Brain pericyte (primary cell): ENCODE measurements at regions not wholly inside any gene's neighbourhood (a gene's known extent, or its start where the extent isn't known, plus 50 kb on each side); places are given as distances from the start of the nearest gene placed in this dataset.

Experiments
- DNase-seq: peaks from one replicate; pipeline ENCODE4 v3.0.0-alpha.2; 2012; ENCODE audit warnings: low read depth, low spot score

DNA sequence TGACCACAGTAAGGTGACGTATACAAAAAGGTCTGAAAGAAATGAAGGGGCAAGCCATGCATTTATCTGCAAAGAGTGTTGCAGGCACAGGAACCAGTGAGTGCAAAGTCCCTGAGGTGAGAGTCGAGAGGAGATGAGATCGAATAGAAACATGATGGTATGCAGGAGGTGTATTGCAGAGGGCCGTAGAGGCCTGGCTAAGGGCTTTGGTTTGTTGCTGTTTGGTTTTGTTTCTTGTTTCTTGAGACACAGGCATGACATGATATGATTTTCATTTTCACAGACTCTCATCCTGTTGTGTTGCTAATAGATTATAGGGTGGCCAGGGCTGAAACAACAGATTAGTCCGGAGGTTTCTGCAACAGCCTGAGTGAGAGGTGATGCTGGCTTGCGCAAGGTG lies 80.4 kb downstream of the HSPH1 start:
- DNase-seq = no peak

DNA sequence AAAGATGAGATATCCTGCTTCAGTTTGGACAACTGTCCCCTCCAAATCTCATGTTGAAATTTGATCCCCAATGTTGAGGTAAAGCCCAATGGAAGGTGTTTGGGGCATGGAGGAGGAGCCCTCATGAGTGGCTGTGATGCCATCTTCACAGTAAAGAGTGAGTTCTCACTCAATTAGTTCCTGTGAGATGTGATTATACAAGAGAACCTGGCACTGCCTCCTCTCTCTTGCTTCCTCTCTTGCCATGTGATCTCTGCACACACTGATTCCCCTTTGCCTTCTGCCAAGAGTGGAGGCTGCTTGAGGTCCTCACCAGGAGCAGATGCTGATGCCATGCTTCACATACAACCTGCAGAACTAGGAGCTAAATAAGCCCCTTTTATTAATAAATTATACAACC lies 86.9 kb downstream of the HSPH1 start:
- no peak for DNase-seq

DNA sequence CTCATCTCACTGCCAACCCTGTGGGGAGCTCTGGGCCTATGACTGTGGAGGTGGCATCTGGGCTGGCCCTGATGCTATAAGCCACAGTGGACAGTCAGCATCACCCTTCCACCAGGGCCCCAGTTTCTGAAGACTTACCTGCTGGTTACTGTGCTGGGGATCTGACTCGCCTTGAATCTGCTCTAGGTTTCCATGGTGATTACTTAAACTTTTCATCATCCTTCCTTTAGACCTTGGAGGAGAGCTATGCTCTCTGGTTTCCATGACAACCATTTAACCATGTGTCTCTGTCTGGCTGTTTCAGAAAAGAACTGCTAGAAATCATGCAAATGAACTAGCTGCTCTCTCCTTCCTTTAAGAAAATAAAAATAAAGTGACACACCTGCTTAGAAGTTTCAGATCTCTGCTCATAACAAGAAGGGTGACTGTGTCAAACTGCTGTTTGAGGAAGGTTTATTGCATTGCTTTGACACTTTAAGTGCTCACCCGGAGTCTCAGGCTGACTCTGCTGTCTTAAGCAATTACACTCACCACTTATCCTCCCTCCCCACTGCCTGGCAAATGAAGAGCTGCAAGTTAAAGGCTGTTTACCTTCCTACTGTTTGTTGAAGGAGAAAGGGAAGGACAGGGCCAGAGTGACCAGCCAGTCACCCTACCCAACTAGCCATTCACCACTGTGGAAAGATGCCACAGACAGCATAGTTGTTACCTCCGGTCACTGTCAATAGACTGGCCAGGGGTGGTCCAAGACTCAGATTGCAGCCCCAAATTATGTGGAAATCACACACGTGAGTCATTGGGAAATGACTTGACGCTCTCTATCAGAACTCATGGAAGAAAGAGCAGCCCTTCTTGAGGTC lies 87.6 kb downstream of the HSPH1 start:
- no peak for DNase-seq

DNA sequence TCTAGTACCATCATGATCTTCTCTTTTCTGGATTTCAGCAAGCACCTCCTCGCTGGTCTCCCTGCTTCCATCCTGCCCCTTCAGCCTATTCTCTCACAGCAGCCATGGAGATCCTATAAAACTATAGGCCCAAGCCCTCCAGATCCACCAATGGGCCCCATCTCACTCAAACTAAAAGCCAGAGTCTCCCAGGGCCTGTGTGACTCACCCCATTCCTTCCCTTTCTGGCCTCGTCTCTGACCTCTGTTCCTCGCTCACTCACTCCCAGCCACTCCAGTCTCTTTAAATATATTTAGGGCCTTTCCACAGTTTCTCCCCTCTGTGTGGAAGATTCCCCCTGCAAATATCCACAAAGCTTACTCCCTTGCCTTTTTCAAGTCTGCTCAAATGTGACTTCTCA lies 89.7 kb downstream of the HSPH1 start:
- no peak for DNase-seq

DNA sequence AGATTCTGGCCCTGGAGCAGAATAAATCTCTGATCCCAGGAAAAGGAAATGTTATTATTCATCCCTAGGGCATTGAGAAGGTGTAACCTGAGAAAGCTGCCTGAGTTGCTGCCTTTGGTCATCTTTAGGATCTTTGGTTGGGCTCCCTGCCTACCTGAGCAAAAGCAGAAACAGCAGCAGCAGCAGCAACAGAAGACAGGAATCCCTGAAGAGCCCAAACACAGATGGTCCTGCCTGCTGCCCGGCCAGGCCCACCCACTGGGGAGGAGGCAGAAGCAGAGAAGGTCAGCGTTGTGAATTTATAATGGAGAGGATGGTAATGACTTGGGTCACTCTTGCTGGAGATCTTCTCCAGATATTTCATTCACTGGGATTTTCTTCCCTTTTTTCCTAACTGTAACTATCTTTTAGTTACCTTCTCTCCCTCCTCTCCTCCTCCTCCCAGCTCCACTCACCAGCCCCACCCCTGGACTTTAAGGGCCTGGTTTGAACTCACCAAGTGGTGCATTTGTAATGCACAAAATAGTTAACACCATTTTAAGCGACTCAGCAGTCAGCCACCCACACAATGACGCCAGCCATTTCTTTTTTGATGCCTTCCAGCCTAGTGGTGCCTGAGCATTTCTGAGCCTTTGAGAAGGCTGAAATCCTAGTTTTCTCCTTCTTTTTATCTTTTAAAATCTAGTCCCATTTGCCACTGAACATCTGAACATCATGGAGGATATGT lies 91.7 kb downstream of the HSPH1 start:
- no peak for DNase-seq

DNA sequence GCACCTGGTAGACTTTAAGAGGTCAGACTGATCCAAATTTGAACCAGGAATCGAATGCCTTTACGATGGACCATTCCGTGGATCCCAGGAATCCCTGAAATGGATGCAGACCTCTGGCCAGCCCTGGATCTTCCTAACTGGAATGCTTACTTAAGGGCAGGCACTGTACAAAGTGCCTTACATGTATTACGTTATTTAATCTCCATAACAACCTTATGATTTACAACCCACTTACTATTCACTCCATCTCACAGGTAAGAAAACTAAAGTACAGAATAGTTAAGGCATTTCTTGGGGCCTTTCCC lies 93.6 kb downstream of the HSPH1 start:
- DNase-seq = no peak

DNA sequence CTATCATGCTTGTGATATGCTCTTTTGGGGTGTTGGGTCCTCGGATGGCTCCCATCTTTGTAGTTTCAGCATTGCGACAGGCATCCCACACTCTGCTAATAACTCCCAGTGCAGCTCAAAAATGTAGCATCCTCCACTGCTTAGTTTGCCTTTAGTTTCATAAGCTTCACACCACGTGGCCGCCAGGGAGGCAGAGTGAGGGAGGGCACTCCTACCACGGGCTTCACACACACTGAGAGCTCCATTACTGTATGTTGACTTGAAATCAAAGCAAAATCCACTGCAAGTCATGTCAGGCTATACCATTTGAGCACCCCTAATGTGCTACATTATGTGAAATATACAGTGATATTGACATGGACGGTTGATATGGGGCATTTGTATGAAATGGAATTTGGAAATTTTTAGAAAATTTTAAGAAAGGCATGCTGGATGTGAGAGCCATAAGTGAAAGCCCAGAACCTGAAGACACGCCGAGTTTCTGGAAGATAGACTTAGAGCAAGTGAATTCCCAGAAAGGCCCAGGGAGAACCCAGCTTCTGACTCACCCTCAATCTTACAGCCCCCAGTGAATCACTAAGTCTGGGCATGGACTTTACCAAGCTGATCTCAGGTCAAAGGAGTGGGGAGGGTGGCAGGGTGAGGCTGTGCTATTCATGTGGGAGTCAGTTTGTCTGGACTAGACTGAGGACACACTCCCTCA lies 94.1 kb downstream of the HSPH1 start:
- no peak for DNase-seq

DNA sequence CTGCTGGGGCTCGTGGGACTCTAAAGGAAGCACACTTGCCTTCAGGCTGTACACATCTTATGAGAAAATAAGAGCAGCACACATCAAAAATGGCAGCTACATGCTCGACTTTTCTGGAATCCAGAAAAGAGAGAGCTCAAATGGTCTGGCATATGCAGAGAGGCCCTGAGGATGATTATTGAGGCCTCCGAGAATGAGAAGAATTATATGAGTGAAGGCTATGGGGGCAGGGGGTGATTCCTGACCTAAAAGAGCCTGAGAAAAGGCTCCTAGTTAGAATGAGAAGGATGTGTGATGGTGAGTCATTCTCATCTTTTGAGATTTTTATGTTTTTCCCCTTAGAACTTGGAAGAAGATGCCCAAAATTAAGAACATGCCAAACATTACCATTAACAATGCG lies 97.1 kb downstream of the HSPH1 start:
- no peak for DNase-seq

DNA sequence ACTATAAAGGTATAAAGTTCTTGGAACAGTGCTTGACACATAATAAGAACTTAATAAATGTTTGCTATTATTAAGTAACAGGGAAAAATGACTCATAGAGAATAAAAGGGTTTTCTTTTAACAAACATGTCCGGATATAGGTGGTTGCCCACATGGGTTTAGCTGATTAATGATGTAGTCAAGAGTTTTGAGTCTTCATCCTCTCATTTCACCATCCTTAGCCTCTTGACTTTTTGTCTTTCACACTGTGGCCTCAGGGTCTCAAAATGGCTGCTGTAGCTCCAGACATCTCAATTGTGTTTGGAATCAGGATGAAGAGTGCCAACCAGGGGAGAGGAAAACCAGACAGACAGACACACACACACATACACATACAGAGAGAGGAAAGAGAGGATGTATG lies 97.9 kb downstream of the HSPH1 start:
- DNase-seq = no peak

DNA sequence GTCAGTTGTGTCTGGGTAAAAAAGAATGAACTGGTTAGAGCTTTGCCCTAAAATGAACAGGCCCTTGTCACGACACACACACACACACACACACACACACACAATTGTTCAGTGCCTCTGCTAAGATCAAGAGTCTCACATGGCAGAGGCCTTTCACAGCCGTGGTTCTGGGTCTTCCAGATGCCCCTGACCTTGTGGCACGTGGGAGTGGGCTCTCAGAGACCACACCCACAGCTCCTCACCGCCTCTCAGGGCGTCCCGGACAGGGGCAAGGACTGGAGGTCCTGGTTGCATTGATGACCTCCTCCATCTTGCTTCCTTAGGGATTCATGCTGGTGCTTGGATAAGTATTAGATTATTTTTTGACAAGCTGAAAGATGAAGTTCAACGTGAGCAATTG lies 101.0 kb downstream of the HSPH1 start:
- DNase-seq = no peak

DNA sequence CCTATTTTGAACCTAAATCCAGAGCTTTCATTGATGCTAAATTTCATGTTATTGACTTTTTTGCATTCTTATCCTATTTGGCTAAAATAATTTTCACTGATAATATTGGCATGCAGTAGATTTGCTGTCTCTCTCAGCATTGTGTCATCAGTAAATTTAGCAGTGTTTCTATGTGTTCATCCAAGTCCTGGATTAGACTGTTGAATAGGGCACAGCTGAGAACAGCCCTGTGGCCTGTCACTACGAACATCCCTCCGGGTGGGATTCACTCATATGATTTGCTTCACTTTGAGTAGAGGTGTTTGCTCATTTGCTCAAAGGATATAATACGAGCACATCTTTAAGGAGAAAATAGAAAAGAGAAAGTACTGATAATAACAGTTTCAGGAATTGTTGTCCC lies 101.5 kb downstream of the HSPH1 start:
- DNase-seq = no peak

DNA sequence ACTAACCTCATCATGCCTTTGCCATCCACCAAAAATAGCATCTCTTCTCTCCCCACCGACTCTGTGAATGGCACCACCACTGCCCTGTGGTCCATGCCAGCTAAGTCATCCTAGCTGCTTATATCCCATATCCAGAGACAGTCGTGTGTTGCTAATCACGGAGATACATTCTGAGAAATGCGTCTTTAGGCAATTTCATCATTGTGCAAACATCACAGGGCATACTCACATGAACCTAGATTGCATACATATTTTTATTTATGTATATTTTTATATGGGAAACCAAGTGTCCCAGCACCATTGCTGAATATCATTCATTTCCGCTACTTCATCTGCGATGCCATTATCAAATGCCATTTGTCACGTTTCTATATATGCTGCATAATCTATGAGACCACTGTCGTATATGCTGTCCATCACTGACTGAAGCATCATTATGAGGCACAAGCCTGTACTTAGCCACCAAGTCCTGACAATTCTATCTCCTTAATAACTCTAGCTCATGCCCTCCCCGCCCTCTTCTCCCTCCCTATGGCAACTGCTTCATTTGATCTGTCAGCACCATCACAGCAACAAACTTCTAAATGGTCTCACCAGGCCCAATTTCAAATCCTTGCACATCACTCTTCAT lies 104.2 kb downstream of the HSPH1 start:
- no peak for DNase-seq

DNA sequence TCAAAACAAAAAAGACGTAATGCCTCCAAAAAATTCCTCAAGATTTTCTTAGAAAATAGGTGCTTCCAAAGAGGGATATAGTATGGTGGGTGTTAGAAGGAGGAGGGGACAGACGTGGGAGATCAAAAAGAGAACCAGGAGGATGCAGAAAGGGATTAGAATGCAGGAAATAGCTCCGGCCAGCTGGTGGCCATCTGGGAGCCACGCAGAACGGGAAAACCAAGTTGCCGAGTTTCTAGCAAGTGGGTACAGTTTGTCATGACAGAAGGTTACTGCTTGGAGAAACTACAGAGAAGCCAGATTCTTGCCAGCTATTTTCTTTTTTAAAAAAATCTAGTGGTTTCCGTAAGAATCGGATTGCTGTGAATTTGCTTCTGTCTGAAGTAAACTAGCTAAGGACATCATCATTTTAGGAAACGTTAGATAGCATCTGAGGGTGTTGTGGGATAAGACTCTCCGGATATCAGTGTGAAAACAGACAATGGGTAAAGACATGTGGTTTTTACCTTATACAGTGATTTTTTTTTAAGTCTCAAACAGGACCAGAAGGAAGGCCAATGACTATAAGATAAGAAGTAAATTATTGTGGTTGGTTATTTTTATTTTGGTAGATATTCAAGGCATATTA lies 104.9 kb downstream of the HSPH1 start:
- DNase-seq = no peak

DNA sequence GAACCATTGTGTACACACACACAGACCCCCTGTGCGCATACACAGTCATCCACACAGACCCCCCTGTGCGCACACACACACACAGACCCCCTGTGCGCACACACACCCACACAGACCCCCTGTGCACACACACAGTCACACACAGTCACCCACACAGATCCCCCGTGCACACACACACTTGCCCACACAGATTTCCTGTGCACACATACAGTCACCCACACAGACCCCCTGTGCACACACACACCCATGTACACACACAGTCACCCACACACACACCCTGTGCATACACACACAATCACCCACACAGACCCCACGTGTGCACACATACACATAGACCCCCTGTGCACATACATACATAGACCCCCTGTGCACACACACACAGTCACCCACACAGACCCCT lies 106.1 kb downstream of the HSPH1 start:
- no peak for DNase-seq

DNA sequence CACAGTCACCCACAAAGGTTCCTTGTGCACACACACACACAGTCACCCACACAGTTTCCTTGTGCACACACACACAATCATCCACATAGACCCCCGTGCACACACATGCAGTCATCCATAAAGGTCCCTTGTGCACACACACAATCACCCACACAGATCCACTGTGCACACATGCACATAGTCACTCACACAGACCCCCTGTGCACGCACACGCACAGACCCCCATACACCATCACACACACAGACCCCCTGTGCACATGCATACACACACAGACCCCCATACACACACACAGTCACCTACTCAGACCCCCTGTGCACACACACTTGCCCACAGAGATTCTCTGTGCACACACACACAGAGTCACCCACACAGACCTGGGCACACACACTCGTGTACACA lies 107.1 kb downstream of the HSPH1 start:
- no peak for DNase-seq

DNA sequence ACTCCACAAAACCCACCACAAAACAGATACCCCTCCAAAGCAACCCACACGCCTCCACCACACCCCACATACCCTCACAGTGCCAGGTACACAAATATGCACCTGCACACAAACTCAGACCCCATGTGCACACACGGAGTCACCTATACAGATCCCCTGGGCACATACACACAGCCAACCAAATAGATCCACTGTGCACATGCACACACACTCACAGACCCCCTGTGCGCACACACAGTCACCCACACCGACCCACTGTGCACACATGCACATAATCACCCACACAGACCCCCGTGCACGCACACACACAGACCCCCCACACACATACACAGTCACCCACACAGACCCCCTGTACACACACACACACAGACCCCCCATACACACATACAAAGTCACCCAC lies 107.8 kb downstream of the HSPH1 start:
- DNase-seq = no peak

DNA sequence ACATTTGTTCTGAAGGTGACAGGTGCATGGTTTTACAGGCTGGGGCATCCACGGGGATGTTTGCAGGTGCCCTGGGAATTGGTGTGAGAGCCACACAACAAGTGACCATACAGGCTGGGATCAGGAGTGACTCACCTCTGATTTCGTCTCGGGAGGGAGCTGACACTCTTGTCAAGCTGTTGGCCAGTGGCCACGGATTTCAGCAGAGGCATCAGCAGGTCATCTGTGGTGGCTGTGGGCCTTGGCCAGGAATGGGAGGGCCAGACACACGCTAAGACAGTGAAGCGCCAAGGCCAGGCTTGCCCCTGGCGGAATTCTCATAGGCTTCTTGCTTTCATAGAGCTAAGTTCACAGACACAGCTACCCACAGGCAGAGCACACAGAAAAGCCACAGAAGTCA lies 108.6 kb downstream of the HSPH1 start:
- no peak for DNase-seq

DNA sequence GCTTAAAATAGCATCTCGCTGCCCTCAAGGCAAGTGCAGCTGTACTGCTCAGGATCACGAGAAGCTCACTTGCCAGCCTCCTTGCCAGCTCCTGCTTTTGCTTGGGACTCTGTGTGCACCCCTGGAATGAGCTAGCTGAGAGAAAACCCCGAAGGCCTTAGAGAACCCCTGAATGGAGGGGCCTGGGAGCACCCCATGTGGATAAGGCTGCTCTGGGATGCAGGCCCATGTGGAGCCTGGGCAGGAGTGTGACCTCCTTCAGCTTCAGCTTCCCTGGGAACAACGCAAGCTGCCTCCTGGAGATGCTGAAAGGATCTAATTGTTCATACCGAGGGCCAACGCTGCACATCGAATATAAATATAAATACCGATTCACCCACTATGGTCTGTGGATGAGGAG lies 109.2 kb downstream of the HSPH1 start:
- no peak for DNase-seq

DNA sequence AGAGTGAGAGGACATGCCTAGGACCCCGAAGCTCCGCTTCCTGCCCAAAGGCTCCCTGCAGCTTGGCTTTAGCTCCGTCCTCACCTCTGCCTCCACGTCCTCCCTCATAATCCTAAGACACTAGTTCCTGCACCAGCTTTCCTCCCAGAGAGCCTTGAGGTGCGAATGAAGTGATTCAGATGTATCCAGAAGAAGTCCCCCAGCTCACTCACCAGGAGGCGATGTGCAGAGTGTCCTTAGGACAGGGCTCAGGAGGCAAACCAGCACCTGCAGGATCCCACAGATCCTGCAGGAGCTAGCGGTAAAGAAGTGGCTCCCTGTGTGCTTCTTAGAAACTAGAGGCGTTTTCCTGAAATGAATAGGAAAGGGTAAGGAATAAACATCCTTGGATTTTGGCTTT lies 109.7 kb downstream of the HSPH1 start:
- no peak for DNase-seq

DNA sequence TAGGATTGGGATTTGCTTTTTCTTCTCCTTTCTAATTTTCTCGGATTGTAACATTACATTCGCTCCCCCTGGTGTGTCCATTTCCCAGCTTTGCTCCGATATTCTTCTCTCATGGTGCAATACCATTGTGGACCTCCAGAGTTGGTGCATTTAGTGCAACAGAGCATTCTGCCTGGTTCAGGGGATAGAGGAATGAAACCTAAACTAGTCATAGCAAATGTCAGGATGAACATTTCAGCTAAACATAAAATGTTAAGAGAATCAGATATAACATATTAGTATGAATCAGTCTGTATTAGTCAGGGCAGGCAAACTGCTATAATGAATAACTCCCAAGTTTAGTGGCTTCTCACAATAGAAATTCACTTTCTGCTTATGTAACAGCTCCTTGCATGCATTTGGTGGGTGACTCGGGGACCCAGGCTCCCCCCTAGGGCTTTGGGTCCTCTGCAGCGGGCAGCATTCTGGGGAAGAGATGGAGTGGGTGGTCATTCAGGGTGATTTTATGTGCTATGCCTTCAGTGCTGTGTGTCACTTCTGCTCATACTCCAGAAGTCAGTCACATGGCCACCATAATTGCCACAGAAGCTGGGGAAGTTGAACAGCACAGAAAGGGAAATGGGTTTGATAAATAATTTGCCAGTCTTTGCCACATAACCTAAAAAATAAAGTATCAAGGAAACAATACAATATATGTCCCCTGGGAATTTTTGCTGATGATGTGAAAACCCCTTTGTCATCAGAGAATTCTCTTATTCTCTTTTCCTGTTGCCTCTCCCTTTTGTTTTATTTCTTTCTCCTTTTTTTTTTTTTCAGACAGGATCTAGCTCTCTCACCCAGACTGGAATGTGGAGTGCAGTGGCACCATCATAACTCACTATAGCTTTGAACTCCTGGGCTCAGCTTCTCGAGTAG lies 111.0 kb downstream of the HSPH1 start:
- DNase-seq = no peak

DNA sequence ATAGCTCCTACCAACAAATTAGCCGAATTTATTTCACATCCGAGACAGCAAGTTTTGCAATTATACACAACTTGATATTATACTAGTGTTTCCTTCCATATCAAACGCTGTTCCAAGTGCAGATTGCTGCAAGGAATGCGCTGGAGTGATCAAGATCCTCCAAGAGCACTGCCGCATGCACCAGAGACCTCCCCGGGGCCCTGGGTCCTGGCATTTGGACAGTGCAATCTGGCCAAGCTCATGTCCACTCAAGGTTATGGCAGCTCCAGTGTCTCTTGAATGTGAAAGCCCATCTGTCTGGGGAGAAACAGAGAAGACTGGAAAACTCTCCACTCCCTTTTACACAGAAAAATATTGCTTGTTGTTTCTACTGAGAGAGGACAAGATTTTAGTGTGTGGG lies 111.9 kb downstream of the HSPH1 start:
- DNase-seq = no peak
